Central memory CD8-positive, alpha-beta T cell (primary cell): ENCODE measurements at regions not wholly inside any gene's neighbourhood (a gene's known extent, or its start where the extent isn't known, plus 50 kb on each side); places are given as distances from the start of the nearest gene placed in this dataset.
"Not testable (repeated sequence)": the region's sequence is repeated elsewhere in the genome, so short reads cannot be mapped to it uniquely, and the experiment has no call there.

Source experiments
- ATAC-seq: fragments of 150-1000 bp; cut with Tn5 transposase; replicated peaks from 2 replicates; pipeline ENCODE4 v1.10.0; 2022; ENCODE audit warnings: mild to moderate bottlenecking, moderate FRiP score, moderate number of reproducible peaks; ENCODE audit not compliant: poor library complexity, severe bottlenecking; ENCODE audit errors: extremely low read depth
- DNase-seq, 2 donors: peaks; one replicate each; pipeline ENCODE4 v3.0.0; 2021; ENCODE audit warnings: low spot score in 2 of 2
- H3K27ac Mint-ChIP-seq: one replicate; pipeline ENCODE4 v1.8.0; 2022; ENCODE audit warnings: low read depth, mild to moderate bottlenecking, moderate library complexity, mixed read lengths
- H3K27me3 Mint-ChIP-seq: one replicate; pipeline ENCODE4 v1.8.0; 2022; ENCODE audit warnings: mixed read lengths
- H3K36me3 Mint-ChIP-seq: one replicate; pipeline ENCODE4 v1.8.0; 2022; ENCODE audit warnings: mild to moderate bottlenecking, moderate library complexity, mixed read lengths; ENCODE audit not compliant: insufficient read depth
- H3K4me1 Mint-ChIP-seq: one replicate; pipeline ENCODE4 v1.8.0; 2022; ENCODE audit warnings: mixed read lengths
- H3K4me3 Mint-ChIP-seq: one replicate; pipeline ENCODE4 v1.8.0; 2022; ENCODE audit warnings: mild to moderate bottlenecking, moderate library complexity, mixed read lengths
- H3K9me3 Mint-ChIP-seq: one replicate; pipeline ENCODE4 v1.8.0; 2022; ENCODE audit warnings: mixed read lengths

DNA sequence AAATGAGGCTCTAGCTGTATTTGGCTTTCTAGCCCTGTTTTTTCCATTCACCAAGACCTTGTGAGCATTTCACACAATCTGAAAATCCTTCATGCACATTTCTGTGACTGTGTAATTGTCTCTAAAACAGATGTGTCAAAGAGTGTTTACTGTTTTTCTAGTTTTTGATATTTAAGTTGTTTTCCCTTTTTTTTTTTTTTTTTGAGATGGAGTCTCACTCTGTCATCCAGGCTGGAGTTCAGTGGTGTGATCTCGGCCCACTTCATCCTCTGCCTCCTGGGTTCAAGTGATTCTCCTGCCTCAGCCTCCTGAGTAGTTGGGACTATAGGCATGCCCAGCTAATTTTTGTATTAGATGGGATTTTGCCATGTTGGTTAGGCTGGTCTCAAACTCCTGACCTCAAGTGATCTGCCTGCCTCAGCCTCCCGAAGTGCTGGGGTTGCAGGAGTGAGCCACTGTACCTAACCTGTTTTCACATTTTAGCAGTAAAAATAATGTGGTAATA lies 242.0 kb downstream of the MYCN start:
- not testable (repeated sequence) for H3K27me3 Mint-ChIP-seq, H3K27ac Mint-ChIP-seq, H3K9me3 Mint-ChIP-seq, H3K4me3 Mint-ChIP-seq, H3K36me3 Mint-ChIP-seq, H3K4me1 Mint-ChIP-seq, DNase-seq, ATAC-seq

DNA sequence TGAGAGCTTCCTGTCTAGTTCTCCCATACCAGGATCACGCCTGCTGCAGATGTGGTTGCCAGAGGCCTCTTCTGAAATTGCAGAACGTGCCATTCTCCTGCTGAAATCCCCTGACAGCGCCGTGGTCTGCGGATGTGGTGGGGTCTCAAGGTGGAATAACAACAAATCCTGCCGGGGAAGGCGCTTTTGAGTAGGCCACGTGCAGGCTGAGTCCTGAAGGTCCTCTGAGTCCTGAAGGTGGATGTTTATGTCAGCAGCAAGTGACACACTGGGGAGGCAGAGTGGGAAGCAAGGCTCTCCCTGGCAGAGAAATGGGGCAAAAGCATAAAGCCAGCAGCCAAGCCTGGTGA lies 241.4 kb downstream of the MYCN start:
- Mint-ChIP-seq H3K9me3 (no peaks in the 10 kb centered on the region), H3K36me3 (no peaks in the 10 kb centered on the region), H3K27me3 (no peaks in the 10 kb centered on the region), H3K4me1 (no peaks in the 10 kb centered on the region), H3K4me3 (no peak overlapping the region), H3K27ac (no peak overlapping the region)
- DNase-seq (no peak), ATAC-seq (no peak)

DNA sequence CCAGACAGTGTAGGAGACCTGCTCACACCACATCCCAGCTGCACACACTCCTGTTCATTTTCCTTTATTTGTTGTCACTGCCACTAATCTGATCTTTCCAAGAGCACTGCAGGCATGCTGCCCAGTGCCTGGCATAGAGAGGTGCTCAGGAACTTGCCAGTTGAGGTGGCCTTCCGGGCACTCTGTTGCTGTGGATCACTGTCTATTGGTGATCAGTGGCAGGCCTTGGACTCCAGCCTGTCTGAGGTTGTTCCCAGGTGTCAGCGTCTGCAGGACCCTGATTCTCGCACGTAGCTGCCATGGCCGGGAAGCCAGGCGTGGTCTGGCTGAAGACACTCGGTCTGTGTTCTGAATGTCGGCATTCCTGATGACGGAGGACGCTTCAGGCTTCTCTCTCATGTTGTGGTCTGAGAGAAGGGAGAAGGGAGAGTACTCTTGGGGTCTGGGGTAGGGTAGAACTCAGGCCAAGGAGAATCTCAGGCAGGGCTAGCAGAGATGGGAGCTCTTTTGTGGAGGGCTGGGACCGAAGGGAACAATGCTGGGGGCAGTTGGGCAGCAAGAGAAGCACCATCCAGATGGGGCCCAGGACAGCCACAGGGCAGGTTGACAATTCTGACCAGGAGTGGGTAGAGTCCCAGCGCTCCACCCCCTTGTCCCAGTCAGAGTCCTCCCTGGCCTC lies 240.9 kb downstream of the MYCN start:
- no peak overlapping the region for H3K4me3 Mint-ChIP-seq
- no peaks in the 10 kb centered on the region for H3K27me3 Mint-ChIP-seq
- no peaks in the 10 kb centered on the region for H3K36me3 Mint-ChIP-seq
- DNase-seq = no peak
- H3K27ac Mint-ChIP-seq = no peak overlapping the region
- no peaks in the 10 kb centered on the region for H3K4me1 Mint-ChIP-seq
- peaks cover under 1% of the 10 kb centered on the region for H3K9me3 Mint-ChIP-seq
- ATAC-seq = no peak

DNA sequence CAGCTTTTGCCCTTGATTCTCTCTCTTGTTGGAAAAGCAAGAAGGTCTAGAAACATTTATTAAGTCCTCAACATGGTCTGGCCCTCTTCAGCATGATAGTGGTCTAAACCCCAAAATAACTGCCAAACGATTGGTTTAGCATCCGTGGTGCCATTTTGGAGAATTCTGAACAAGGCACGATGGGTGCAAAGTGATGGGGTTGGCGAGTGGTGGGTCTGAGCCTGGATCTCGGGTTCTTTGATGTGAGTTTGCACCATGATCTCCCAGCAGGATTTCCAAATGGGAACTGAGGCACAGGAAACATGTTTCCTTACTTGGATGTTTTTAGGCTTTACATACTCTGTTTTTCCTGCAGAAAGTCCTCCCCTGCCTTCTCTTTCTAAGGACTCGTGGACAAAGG lies 240.3 kb downstream of the MYCN start:
- Mint-ChIP-seq H3K27ac (no peak overlapping the region), H3K4me1 (no peaks in the 10 kb centered on the region), H3K4me3 (no peak overlapping the region), H3K27me3 (no peaks in the 10 kb centered on the region), H3K36me3 (no peaks in the 10 kb centered on the region), H3K9me3 (peaks cover 5% of the 10 kb centered on the region)
- DNase-seq (no peak), ATAC-seq (no peak)

DNA sequence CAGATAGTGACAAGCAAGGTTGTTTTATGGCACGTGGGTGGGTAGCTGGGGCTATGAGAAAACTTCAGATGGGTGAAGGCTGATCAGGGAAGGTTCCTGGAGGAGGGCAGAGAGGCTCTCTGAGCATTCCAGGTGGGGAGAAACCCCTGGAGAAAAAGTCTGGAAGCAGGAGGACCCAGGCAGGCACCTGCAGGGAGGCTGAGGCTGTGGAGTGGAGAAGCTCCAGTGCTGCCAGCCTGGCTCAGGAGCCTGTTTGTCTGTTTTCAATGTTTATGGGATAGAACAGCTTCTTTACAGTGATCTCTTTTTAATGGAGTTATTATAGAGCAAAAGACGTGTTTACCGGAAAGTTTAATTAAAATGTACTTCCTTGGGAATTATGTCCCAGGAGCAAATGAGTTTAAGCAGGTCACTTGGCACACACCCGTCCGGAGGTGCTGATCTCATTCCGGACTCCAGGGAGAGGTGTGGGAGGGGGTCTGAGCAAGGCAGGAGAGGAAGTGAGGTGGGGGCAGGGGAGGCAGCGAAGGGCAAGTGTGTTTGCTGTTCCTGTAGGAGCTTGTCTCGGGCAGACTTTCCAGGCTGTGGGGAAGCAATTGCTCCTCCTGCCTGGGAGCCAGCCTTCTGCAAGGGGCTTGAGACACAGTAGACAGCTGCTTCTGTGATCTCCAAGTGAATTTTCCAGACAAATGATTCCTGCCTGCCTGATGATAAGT lies 239.5 kb downstream of the MYCN start:
- Mint-ChIP-seq H3K9me3 (peaks cover 5% of the 10 kb centered on the region), H3K4me1 (no peaks in the 10 kb centered on the region)

DNA sequence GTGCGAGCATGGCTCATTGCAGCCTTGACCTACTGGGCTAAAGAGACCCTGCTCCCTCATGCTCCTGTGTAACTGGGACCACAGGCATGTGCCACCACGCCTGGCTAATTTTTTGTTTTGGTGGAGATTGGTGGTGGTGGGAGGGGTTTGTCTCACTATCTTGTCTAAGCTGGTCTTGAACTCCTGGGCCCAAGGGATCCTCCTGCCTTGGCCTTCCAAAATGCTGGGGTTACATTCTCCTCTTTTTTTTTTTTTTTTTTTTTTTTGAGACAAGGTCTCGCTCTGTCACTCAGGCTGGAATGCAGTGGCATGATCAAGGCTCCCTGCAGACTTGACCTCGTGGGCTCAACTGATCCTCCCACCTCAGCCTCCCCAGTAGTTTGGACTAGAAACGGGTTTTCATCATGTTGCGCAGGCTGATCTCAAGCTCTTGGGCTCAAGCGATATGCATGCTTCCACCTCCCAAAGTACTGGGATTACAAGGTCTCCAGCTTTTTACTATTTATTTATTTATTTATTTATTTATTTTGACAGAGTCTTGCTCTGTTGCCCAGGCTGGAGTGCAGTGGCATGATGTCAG lies 238.3 kb downstream of the MYCN start:
- H3K36me3 Mint-ChIP-seq = no peaks in the 10 kb centered on the region
- no peaks in the 10 kb centered on the region for H3K27me3 Mint-ChIP-seq
- peaks cover 5% of the 10 kb centered on the region for H3K9me3 Mint-ChIP-seq
- H3K4me1 Mint-ChIP-seq = no peaks in the 10 kb centered on the region
- DNase-seq (no peak), ATAC-seq (no peak)
- H3K4me3 Mint-ChIP-seq = no peak overlapping the region
- no peak overlapping the region for H3K27ac Mint-ChIP-seq

More for the DNA sequence above, 239.5 kb downstream of the MYCN start:
- H3K36me3 Mint-ChIP-seq = no peaks in the 10 kb centered on the region
- no peak for ATAC-seq
- H3K27me3 Mint-ChIP-seq = no peaks in the 10 kb centered on the region
- H3K27ac Mint-ChIP-seq = no peak overlapping the region
- H3K4me3 Mint-ChIP-seq = no peak overlapping the region
- no peak for DNase-seq

DNA sequence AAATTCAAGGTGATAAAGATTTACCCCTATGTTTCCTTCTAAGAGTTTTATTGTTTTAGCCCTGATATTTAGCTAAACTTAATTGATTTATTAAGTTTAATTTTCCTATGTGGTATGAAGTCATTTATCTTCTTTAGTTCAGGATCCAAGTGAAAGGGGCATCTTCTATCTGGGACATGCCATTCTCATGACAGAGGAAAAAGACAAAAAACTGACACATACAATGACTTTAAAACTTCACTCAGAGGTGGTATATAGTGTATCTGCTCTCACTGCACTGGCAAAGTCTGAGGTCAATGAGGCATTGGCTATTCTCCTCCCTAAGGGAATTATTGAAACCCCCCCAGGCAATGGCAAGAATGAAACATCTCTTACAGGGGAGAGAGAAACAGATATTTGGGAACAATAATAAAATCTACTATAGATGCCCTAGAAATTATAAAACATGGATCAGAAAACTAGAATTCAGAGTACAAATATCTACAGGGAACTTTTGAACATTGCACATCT lies 237.4 kb downstream of the MYCN start:
- Mint-ChIP-seq H3K36me3 (no peaks in the 10 kb centered on the region), H3K27ac (no peak overlapping the region), H3K4me1 (no peaks in the 10 kb centered on the region), H3K4me3 (no peak overlapping the region), H3K27me3 (no peaks in the 10 kb centered on the region), H3K9me3 (peaks cover 5% of the 10 kb centered on the region)
- no peak for DNase-seq
- no peak for ATAC-seq

DNA sequence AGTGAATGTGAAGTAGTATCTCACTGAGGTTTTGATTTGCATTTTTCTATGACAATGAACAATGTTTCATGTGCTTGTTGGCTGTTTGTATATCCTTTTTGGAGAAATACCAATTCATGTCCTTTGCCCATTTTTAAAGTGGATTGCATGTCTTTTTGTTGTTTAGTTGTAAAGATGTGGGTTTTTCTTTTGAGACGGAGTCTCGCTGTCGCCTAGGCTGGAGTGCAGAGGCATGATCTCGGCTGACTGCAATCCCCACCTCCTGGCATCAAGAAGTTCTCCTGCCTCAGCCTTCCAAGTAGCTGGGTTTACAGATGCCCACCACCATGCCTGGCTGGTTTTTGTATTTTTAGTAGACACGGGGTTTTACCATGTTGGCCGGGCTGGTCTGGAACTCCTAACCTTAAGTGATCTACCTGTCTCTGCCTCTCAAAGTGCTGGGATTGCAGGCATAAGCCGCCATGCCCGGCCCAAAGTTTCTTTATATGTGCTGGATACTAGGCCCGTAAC lies 236.7 kb downstream of the MYCN start:
- H3K27me3 Mint-ChIP-seq = no peaks in the 10 kb centered on the region

DNA sequence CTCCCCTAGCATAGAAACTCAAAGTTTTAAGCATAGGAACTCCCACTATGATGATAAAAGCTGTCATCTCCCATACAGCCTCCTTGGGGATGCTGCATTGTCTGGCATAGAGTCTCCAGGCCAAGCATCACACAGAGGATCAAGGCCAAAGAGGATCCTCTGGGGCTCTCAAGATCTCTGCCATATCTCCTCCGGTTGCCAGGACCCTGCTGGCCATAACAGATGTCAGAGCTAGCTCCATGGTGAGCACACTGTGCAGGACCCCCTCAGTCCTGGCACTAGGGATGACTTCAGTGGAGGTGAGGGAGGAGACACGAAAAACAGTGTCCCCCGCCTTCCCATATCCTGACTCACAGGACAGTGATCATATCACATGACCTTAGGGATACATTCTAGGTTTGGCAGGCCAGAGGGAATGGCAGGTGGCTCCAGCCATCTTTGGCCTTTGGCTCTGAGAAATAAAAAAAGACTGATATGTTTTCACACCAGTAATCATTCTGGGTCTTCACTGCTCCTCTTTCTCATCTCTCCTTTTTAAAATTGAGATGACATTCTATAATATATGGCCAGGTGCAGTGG lies 235.0 kb downstream of the MYCN start:
- Mint-ChIP-seq H3K9me3 (peaks cover 5% of the 10 kb centered on the region), H3K36me3 (no peaks in the 10 kb centered on the region), H3K27me3 (no peaks in the 10 kb centered on the region), H3K4me3 (no peak overlapping the region), H3K4me1 (no peaks in the 10 kb centered on the region), H3K27ac (no peak overlapping the region)
- no peak for ATAC-seq
- no peak for DNase-seq

More for the DNA sequence above, 236.7 kb downstream of the MYCN start:
- H3K4me3 Mint-ChIP-seq = no peak overlapping the region
- ATAC-seq (no peak), DNase-seq (no peak)
- H3K27ac Mint-ChIP-seq = no peak overlapping the region
- no peaks in the 10 kb centered on the region for H3K4me1 Mint-ChIP-seq
- no peaks in the 10 kb centered on the region for H3K36me3 Mint-ChIP-seq
- peaks cover 5% of the 10 kb centered on the region for H3K9me3 Mint-ChIP-seq

DNA sequence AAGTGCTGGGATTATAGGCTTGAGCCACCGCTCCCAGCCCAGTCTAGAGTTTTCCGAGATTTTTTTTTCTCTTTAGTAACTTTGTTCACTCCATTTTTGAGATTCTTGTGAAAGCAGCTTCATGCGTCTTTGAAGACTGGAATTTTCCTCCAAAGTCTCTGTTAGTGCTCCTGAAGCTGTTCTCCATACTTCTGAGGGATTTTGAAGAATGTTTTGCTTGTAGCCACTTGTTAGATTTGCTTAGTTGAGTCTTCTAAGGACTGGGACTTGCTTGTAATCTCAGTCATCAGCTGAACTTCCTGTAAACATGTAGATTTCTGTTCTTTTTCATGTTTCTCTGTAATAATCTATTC lies 234.3 kb downstream of the MYCN start:
- no peak for ATAC-seq
- Mint-ChIP-seq H3K36me3 (no peaks in the 10 kb centered on the region), H3K9me3 (peaks cover 5% of the 10 kb centered on the region), H3K4me3 (no peak overlapping the region), H3K27ac (no peak overlapping the region), H3K4me1 (no peaks in the 10 kb centered on the region), H3K27me3 (no peaks in the 10 kb centered on the region)
- DNase-seq = no peak

DNA sequence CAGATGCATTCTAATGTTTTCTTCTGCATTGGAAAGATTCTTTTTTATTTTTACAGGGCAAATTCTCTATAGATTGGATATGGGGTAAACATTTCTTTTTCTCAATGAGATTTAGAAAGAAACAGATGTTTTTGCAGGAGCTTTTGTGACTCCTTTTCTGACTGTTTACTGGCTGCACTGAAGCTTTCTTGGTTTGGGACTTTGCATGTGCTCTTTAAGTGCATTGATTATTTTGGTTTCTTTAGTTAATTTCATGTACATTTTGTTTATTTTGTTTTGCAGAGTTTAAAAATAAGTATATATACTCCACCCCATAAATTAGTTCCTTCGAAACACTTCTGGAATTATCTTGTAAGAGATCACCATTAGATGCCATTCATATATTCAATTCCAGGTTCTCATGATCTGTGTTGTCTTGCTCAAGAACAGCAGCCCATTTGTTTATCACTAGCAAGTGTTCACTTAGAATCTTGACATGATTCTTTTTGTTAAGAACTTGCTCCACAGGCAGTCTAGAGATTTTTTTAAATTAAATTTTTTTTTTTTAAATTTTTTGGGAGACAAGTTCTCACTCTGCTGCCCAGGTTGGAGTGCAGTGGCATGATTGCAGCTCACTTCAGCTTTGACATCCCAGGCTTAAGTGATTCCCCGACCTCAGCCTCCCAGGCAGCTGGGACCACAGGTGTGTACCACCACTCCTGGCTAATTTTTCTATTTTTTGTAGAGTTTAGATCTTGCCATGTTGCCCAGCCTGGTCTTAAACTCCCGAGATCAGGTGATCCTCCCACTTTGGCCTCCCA lies 233.7 kb downstream of the MYCN start:
- Mint-ChIP-seq H3K27ac (no peak overlapping the region), H3K36me3 (no peaks in the 10 kb centered on the region)

More for the DNA sequence above, 233.7 kb downstream of the MYCN start:
- H3K27me3 Mint-ChIP-seq = no peaks in the 10 kb centered on the region
- H3K4me3 Mint-ChIP-seq = no peak overlapping the region
- H3K9me3 Mint-ChIP-seq = peaks cover 5% of the 10 kb centered on the region
- H3K4me1 Mint-ChIP-seq = no peaks in the 10 kb centered on the region
- no peak for DNase-seq
- ATAC-seq = no peak
